GM12878 (cell line): ENCODE measurements at regions not wholly inside any gene's neighbourhood (a gene's known extent, or its start where the extent isn't known, plus 50 kb on each side); places are given as distances from the start of the nearest gene placed in this dataset.
A peak's percentile ranks its signal among the peaks of the same experiment; 100 is the strongest.

Experiments used
- ATAC-seq: fragments of 200-7000 bp; cut with Tn5 transposase; 3 replicates; pipeline ENCODE4 v1.9.1; 2020; ENCODE audit warnings: mild to moderate bottlenecking, moderate library complexity
- BruUV-seq: library from RNA; stranded (reverse); fragments of 400-500 nt; replicated peaks from 2 replicates; lab custom pipeline; 2021; lab: Mats Ljungman, UMichigan
- CTCF ChIA-PET: fragments of 300-600 bp; sonication (Branson Sonifier 250); formaldehyde crosslinking; extraction: SDS; loops from one replicate; lab custom pipeline; 2021; ENCODE audit warnings: inconsistent platforms; lab: Yijun Ruan, JAX
- POLR2A ChIA-PET: fragments of 350-600 bp; formaldehyde crosslinking; extraction: SDS; loops from one replicate; lab custom pipeline; 2021; ENCODE audit warnings: inconsistent platforms; lab: Charles Lee
- RAD21 ChIA-PET: fragments of 300-600 bp; sonication (Branson Sonifier 250); formaldehyde crosslinking; loops from one replicate; lab custom pipeline; 2023; ENCODE audit warnings: antibody characterized with exemption; ENCODE audit not compliant: unreplicated experiment; lab: Charles Lee
- SMC1A ChIA-PET: fragments of 300-600 bp; sonication (Branson Sonifier 250); formaldehyde crosslinking; loops from one replicate; lab custom pipeline; 2023; ENCODE audit not compliant: unreplicated experiment, uncharacterized antibody; lab: Charles Lee
- DNase-seq: peaks from one replicate; pipeline ENCODE4 v3.0.0-alpha.2; 2011; ENCODE audit warnings: low read depth, low spot score
- FAIRE-seq: peaks from 3 replicates; lab custom pipeline; 2011; peaks lifted over from hg19 to GRCh38; lab: Jason Lieb, UNC
- H2AFZ ChIP-seq: 2 replicates; pipeline ENCODE4 v1.6.0; 2011; ENCODE audit warnings: low read depth, low read length, control low read depth; ENCODE audit not compliant: control insufficient read depth
- H3K27ac ChIP-seq: 2 replicates; pipeline ENCODE4 v1.5.1; 2011; ENCODE audit warnings: control low read depth; ENCODE audit not compliant: control insufficient read depth, insufficient read depth
- H3K27me3 ChIP-seq, 2 experiments: replicated peaks in 1 of 2; 2 replicates each; pipeline versions ENCODE4 v1.6.0 to v1.6.1; 2011; ENCODE audit warnings: low read length in 1 of 2; ENCODE audit not compliant: control insufficient read depth in 2 of 2, insufficient read depth in 2 of 2
- H3K36me3 ChIP-seq, 2 experiments: 2 replicates each; pipeline ENCODE4 v1.5.1; 2011; ENCODE audit warnings: low read length in 1 of 2; ENCODE audit not compliant: control insufficient read depth in 2 of 2, insufficient read depth in 2 of 2
- H3K4me1 ChIP-seq: 2 replicates; pipeline ENCODE4 v1.6.1; 2011; ENCODE audit warnings: mild to moderate bottlenecking, low read length, moderate library complexity, mixed read lengths; ENCODE audit not compliant: control insufficient read depth, insufficient read depth
- H3K4me2 ChIP-seq: 2 replicates; pipeline ENCODE4 v1.6.0; 2011; ENCODE audit warnings: control low read depth; ENCODE audit not compliant: control insufficient read depth, insufficient read depth
- H3K4me3 ChIP-seq: fragments of 200-600 bp; sonication (generic); 2 replicates; pipeline ENCODE4 v1.5.1; 2016
- H3K79me2 ChIP-seq: 2 replicates; pipeline ENCODE4 v1.6.0; 2011; ENCODE audit warnings: low read length; ENCODE audit not compliant: control insufficient read depth, insufficient read depth
- H3K9ac ChIP-seq: 2 replicates; pipeline ENCODE4 v1.8.0; 2011; ENCODE audit warnings: low read length, control low read depth, mixed read lengths; ENCODE audit not compliant: control insufficient read depth, insufficient read depth
- H3K9me3 ChIP-seq: replicated peaks from 3 replicates; pipeline ENCODE4 v1.5.1; 2011; ENCODE audit warnings: mild to moderate bottlenecking, low read length; ENCODE audit not compliant: control insufficient read depth, insufficient read depth
- H4K20me1 ChIP-seq: 2 replicates; pipeline ENCODE4 v1.6.0; 2011; ENCODE audit not compliant: control insufficient read depth, insufficient read depth
- BMI1 ChIP-seq: fragments of 450-650 bp; IDR thresholded peaks from 2 replicates; pipeline ENCODE4 v1.6.1; 2016; ENCODE audit warnings: mild to moderate bottlenecking, moderate library complexity, borderline replicate concordance
- CREM ChIP-seq: IDR thresholded peaks from 2 replicates; pipeline ENCODE4 v1.6.1; 2014; ENCODE audit warnings: antibody characterized with exemption, low read depth
- MEF2A ChIP-seq: IDR thresholded peaks from 2 replicates; pipeline ENCODE4 v1.6.1; 2011; ENCODE audit warnings: low read depth, mild to moderate bottlenecking, low read length, moderate library complexity; ENCODE audit not compliant: insufficient read depth
- POLR2AphosphoS2 ChIP-seq: IDR thresholded peaks from 2 replicates; pipeline ENCODE4 v1.6.1; 2011; ENCODE audit warnings: low read depth, mild to moderate bottlenecking, low read length, improper control_type of control experiment, moderate library complexity
- PRDM15 ChIP-seq: fragments of 450-650 bp; formaldehyde crosslinking; IDR thresholded peaks from 2 replicates; pipeline ENCODE4 v1.4.0; 2020; ENCODE audit warnings: mild to moderate bottlenecking, moderate library complexity
- WRNIP1 ChIP-seq: IDR thresholded peaks from 2 replicates; pipeline ENCODE4 v1.6.1; 2011; ENCODE audit warnings: low read depth, low read length, improper control_type of control experiment, borderline replicate concordance
- WGBS: methylation state at CpG from one replicate; pipeline ENCODE4 v1.1.6; 2016; ENCODE audit warnings: low lambda C conversion rate; ENCODE audit not compliant: insufficient replicate concordance, insufficient coverage; ENCODE audit errors: missing lambda C conversion rate; 5-methylcytosine and 5-hydroxymethylcytosine counted together
- in situ Hi-C: fragments of 300-500 bp; cut with MboI; formaldehyde crosslinking; loops from 9 replicates; pipeline ENCODE4 v1.14.3; 2018; ENCODE audit warnings: mixed read lengths
- intact Hi-C: fragments of 100-400 bp; cut with micrococcal nuclease; formaldehyde crosslinking; loops from one replicate; pipeline ENCODE4 v1.14.2; 2022; ENCODE audit not compliant: unreplicated experiment
- TF ChIP-seq, protein P1 (sequence below): fragments of 450-650 bp; IDR thresholded peaks from 2 replicates; pipeline ENCODE4 v1.6.1; 2014; ENCODE audit warnings: mild to moderate bottlenecking

DNA sequence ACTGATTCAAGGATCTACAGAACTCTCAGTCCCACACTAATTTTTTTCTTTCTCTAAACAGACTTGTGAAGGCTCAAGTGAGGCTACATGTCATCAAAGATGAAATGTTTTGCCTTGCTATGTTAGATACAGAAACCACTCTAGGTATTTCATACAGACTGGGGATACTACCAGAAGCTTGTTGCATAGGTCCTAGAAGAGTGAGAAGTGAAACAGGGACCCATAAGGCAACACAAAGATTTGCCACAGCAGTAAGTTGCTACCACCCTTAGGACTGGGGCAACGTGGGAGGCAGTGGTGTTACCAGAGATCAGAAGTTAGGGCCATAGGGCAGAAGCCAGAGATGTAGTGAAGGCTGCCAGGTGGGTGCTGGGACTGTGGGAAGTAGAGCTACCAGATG is 50.7 kb upstream of the MID1IP1 start:
- intact Hi-C loops (loop anchor here (5.0 kb wide), 2 partner anchors 237 to 397 kb away; no protein-coding TSS in a partner anchor), in situ Hi-C loops (no loop called here)
- Histone ChIP-seq H4K20me1 (no peaks in the 10 kb centered on the region), H3K4me3 (no peak overlapping the region), H3K9ac (no peak overlapping the region), H3K4me1 (no peaks in the 10 kb centered on the region), H3K9me3 (no peaks in the 10 kb centered on the region; the same call in 2 of the 3 replicates), H3K79me2 (no peaks in the 10 kb centered on the region), H3K27me3 (no peaks in the 10 kb centered on the region), H2AFZ (no peak overlapping the region), H3K4me2 (no peak overlapping the region), H3K27ac (no peak overlapping the region), H3K36me3 (no peaks in the 10 kb centered on the region)
- ChIA-PET CTCF (interaction anchor here (0.8 to 2.0 kb wide), 6 partner anchors 16 to 492 kb away, joined by 3 to 8 read pairs (median 4); no protein-coding TSS in a partner anchor), RAD21 (interaction anchor here (1.3 kb wide), 1 partner anchor 490 kb away, joined by 3 read pairs; no protein-coding TSS in a partner anchor), POLR2A (interaction anchor here (0.6 kb wide), 1 partner anchor 423 kb away, joined by 4 read pairs; the partner anchor contains the start of gene RPGR), SMC1A (interaction anchor here (0.6 to 1.8 kb wide), 7 partner anchors 13 to 1643 kb away, joined by 3 to 6 read pairs (median 3); no protein-coding TSS in a partner anchor)
- peak; percentile 69 for FAIRE-seq
- no peak for DNase-seq
- TF ChIP-seq WRNIP1 (no peak), PRDM15 (CRISPR knock-in tag) (no peak), MEF2A (no peak), BMI1 (no peak), CREM (no peak), POLR2AphosphoS2 (no peak)
- TF ChIP-seq, protein P1, sequence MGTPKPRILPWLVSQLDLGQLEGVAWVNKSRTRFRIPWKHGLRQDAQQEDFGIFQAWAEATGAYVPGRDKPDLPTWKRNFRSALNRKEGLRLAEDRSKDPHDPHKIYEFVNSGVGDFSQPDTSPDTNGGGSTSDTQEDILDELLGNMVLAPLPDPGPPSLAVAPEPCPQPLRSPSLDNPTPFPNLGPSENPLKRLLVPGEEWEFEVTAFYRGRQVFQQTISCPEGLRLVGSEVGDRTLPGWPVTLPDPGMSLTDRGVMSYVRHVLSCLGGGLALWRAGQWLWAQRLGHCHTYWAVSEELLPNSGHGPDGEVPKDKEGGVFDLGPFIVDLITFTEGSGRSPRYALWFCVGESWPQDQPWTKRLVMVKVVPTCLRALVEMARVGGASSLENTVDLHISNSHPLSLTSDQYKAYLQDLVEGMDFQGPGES, result no peak
- ATAC-seq, result peak; percentile 40; the same call in 2 of the 3 replicates
- 0% methylated on average over 1 of the region's 1 CpG for WGBS
- no TSS peak for BruUV-seq
